A673 (cell line): ENCODE measurements at regions not wholly inside any gene's neighbourhood (a gene's known extent, or its start where the extent isn't known, plus 50 kb on each side); places are given as distances from the start of the nearest gene placed in this dataset.
"Not testable (repeated sequence)": the region's sequence is repeated elsewhere in the genome, so short reads cannot be mapped to it uniquely, and the experiment has no call there.

Source experiments
- BruUV-seq: library from RNA; stranded (reverse); fragments of 400-500 nt; replicated peaks from 2 replicates; lab custom pipeline; 2021; lab: Mats Ljungman, UMichigan
- CTCF ChIA-PET: fragments of 300-600 bp; sonication (Branson Sonifier 250); formaldehyde crosslinking; loops from one replicate; lab custom pipeline; 2022; ENCODE audit warnings: antibody characterized with exemption; lab: Charles Lee
- POLR2A ChIA-PET: fragments of 300-600 bp; sonication (Branson Sonifier 250); formaldehyde crosslinking; loops from one replicate; lab custom pipeline; 2022; ENCODE audit warnings: antibody characterized with exemption; ENCODE audit not compliant: low non-redundant PET; lab: Charles Lee
- DNase-seq: peaks from one replicate; pipeline ENCODE4 v3.0.0-alpha.2; 2015; ENCODE audit warnings: low spot score
- H3K27ac ChIP-seq: fragments of 200-600 bp; sonication (generic); 2 replicates; pipeline ENCODE4 v1.5.1; 2016; ENCODE audit warnings: mixed run types, low read depth, mild to moderate bottlenecking, mixed read lengths, antibody characterized with exemption, low read length; ENCODE audit not compliant: poor library complexity, severe bottlenecking
- H3K27me3 ChIP-seq: fragments of 200-600 bp; sonication (generic); replicated peaks from 2 replicates; pipeline ENCODE4 v1.6.1; 2017; ENCODE audit warnings: mixed run types, low read depth, mild to moderate bottlenecking, mixed read lengths, antibody characterized with exemption, low read length; ENCODE audit not compliant: insufficient read depth, poor library complexity
- H3K36me3 ChIP-seq: fragments of 200-600 bp; sonication (generic); 2 replicates; pipeline ENCODE4 v1.6.1; 2016; ENCODE audit warnings: mixed run types, mild to moderate bottlenecking, mixed read lengths, antibody characterized with exemption, low read length; ENCODE audit not compliant: insufficient read depth, poor library complexity, severe bottlenecking
- H3K4me1 ChIP-seq: fragments of 200-600 bp; sonication (generic); 2 replicates; pipeline ENCODE4 v1.6.1; 2017; ENCODE audit warnings: mixed run types, mild to moderate bottlenecking, mixed read lengths, antibody characterized with exemption, low read length; ENCODE audit not compliant: insufficient read depth, poor library complexity, severe bottlenecking
- H3K4me3 ChIP-seq: fragments of 200-600 bp; sonication (generic); 2 replicates; pipeline ENCODE4 v1.5.1; 2016; ENCODE audit warnings: low read depth, mixed run types, mild to moderate bottlenecking, mixed read lengths, low read length; ENCODE audit not compliant: poor library complexity, severe bottlenecking
- H3K9me3 ChIP-seq: fragments of 200-600 bp; sonication (generic); 2 replicates; pipeline ENCODE4 v1.6.1; 2016; ENCODE audit warnings: mixed run types, low read depth, mild to moderate bottlenecking, mixed read lengths, antibody characterized with exemption, low read length; ENCODE audit not compliant: poor library complexity, severe bottlenecking
- EZH2 ChIP-seq: fragments of 200-600 bp; sonication (generic); IDR thresholded peaks from 2 replicates; pipeline ENCODE4 v1.6.1; 2017; ENCODE audit warnings: borderline replicate concordance, low read depth, mild to moderate bottlenecking, mixed read lengths, antibody characterized with exemption, low read length; ENCODE audit not compliant: poor library complexity, severe bottlenecking
- intact Hi-C: fragments of 100-400 bp; cut with micrococcal nuclease; formaldehyde crosslinking; loops from one replicate; pipeline ENCODE4 v1.10.0; 2022; ENCODE audit not compliant: unreplicated experiment
- TF ChIP-seq, protein P1 (sequence below): fragments of 300-800, 200-600 bp; sonication (generic); conservative IDR thresholded peaks from 2 replicates; pipeline ENCODE4 v1.5.1; 2017; ENCODE audit warnings: low read depth, mild to moderate bottlenecking, antibody characterized with exemption, low read length, moderate library complexity, mixed read lengths

DNA sequence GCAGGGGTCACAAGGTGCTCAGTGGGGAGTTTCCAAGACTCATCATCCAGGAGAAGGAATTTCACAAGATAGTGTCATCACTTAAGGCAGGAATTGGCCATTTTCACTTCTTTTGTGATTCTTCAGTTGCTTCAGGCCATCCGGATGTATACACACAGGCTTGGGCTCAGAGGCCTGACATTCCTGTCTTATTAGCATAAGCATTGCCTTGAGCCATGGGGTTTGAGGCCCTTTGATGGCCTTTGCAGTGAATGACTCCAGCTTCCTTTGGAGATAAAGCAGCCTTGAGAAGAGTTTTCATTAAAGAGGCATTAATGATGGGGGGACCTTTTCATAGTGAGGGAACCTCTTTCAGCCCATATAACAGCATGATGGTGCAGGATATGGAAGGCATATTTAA is 366.0 kb upstream of the CNTNAP5 start:
- BruUV-seq, result no TSS peak
- intact Hi-C loops, result no loop called here
- no peak for TF ChIP-seq EZH2
- TF ChIP-seq, protein P1, sequence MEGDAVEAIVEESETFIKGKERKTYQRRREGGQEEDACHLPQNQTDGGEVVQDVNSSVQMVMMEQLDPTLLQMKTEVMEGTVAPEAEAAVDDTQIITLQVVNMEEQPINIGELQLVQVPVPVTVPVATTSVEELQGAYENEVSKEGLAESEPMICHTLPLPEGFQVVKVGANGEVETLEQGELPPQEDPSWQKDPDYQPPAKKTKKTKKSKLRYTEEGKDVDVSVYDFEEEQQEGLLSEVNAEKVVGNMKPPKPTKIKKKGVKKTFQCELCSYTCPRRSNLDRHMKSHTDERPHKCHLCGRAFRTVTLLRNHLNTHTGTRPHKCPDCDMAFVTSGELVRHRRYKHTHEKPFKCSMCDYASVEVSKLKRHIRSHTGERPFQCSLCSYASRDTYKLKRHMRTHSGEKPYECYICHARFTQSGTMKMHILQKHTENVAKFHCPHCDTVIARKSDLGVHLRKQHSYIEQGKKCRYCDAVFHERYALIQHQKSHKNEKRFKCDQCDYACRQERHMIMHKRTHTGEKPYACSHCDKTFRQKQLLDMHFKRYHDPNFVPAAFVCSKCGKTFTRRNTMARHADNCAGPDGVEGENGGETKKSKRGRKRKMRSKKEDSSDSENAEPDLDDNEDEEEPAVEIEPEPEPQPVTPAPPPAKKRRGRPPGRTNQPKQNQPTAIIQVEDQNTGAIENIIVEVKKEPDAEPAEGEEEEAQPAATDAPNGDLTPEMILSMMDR, result no peak
- Histone ChIP-seq H3K9me3 (no peaks in the 10 kb centered on the region), H3K36me3 (no peaks in the 10 kb centered on the region), H3K4me3 (no peak overlapping the region), H3K4me1 (no peaks in the 10 kb centered on the region), H3K27ac (no peak overlapping the region), H3K27me3 (no peaks in the 10 kb centered on the region)
- DNase-seq, result no peak
- CTCF ChIA-PET, result no interaction called here
- POLR2A ChIA-PET, result no interaction called here

DNA sequence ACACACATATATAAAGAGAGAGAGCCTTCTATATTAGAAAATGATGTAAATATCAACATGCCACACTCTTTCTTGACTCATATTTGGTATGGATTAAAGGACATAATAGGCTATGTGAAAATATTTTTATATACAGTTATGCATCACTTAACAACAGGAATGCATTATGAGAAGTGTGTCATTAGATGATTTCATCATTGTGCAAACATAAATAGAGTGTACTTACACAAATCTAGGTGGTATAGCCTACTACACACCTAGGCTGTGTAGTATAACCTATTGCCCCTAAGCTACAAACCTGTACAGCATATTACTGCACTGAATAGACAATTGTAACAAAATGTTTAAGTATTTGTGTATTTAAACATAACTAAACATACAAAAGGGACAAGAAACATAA is 354.8 kb upstream of the CNTNAP5 start:
- ChIA-PET POLR2A (no interaction called here), CTCF (no interaction called here)
- H3K36me3 ChIP-seq, result no peaks in the 10 kb centered on the region
- intact Hi-C loops, result no loop called here
- no peak for TF ChIP-seq EZH2
- TF ChIP-seq, protein P1, result no peak
- H3K9me3 ChIP-seq, result no peaks in the 10 kb centered on the region
- H3K27ac ChIP-seq, result no peak overlapping the region
- no peaks in the 10 kb centered on the region for H3K4me1 ChIP-seq
- H3K27me3 ChIP-seq, result no peaks in the 10 kb centered on the region
- BruUV-seq, result no TSS peak
- DNase-seq, result no peak
- no peak overlapping the region for H3K4me3 ChIP-seq

DNA sequence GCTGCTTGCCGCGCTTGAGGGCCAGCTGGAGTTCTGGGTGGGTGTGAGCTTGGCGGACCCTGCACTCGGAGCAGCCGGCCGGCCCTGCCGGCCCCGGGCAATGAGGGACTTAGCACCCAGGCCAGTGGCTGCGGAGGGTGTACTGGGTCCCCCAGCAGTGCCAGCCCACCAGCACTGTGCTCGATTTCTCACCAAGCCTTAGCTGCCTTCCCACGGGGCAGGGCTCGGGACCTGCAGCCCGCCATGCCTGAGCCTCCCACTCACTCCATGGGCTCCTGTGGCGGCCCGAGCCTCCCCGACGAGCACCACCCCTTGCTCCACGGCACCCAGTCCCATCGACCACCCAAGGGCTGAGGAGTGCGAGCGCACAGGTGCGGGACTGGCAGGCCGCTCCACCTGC is 341.3 kb upstream of the CNTNAP5 start:
- H3K4me1 ChIP-seq, H3K4me3 ChIP-seq, CTCF ChIA-PET, POLR2A ChIA-PET, DNase-seq, H3K36me3 ChIP-seq, BruUV-seq, H3K27ac ChIP-seq, H3K9me3 ChIP-seq, H3K27me3 ChIP-seq, intact Hi-C loops: not testable (repeated sequence)

DNA sequence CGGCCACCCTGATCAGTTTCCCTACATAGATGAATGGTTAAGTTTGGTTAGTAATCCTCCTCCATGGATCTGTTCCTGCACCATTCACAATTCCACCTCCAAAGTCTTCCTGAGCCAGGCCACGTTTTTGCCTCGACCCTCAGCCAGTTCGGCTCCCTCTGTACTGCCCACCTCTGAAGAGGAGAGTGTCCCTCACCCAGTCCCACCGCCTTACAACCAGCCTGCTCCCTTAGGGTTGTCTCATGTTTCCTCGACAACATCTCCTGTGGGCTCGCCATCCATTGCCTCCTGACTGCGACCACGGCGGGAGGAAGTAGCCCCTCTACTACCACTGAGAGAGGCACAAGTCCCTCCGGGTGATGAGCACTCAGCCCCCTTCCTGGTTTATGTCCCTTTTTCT is 338.0 kb upstream of the CNTNAP5 start:
- TF ChIP-seq, protein P1, result no peak
- no peak for TF ChIP-seq EZH2
- Histone ChIP-seq H3K36me3 (no peaks in the 10 kb centered on the region), H3K9me3 (no peaks in the 10 kb centered on the region), H3K4me3 (no peak overlapping the region), H3K27ac (no peak overlapping the region), H3K27me3 (no peaks in the 10 kb centered on the region), H3K4me1 (no peaks in the 10 kb centered on the region)
- ChIA-PET CTCF (no interaction called here), POLR2A (no interaction called here)
- DNase-seq, result no peak
- intact Hi-C loops, result no loop called here
- BruUV-seq, result no TSS peak
